IPS-18a (cell line): ENCODE measurements at regions not wholly inside any gene's neighbourhood (a gene's known extent, or its start where the extent isn't known, plus 50 kb on each side); places are given as distances from the start of the nearest gene placed in this dataset.

Experiments
- H3K27ac ChIP-seq: one replicate; pipeline ENCODE4 v1.5.1; 2013; ENCODE audit warnings: low read length
- H3K27me3 ChIP-seq: one replicate; pipeline ENCODE4 v1.6.1; 2013; ENCODE audit warnings: mild to moderate bottlenecking, low read length; ENCODE audit not compliant: control insufficient read depth, insufficient read depth
- H3K36me3 ChIP-seq: one replicate; pipeline ENCODE4 v1.6.1; 2013; ENCODE audit warnings: low read depth, low read length; ENCODE audit not compliant: control insufficient read depth
- H3K4me1 ChIP-seq: one replicate; pipeline ENCODE4 v1.6.1; 2013; ENCODE audit warnings: low read depth, low read length; ENCODE audit not compliant: control insufficient read depth
- H3K4me3 ChIP-seq: one replicate; pipeline ENCODE4 v1.5.1; 2013; ENCODE audit warnings: low read length
- H3K9ac ChIP-seq: one replicate; pipeline ENCODE4 v1.6.1; 2013; ENCODE audit warnings: mild to moderate bottlenecking, low read length, moderate library complexity
- H3K9me3 ChIP-seq: one replicate; pipeline ENCODE4 v1.6.1; 2013; ENCODE audit warnings: low read depth, low read length; ENCODE audit not compliant: control insufficient read depth

GRCh38 chr4:42712854-42713253, 55.9 kb upstream of the ATP8A1 start:
- no peaks in the 10 kb centered on the region for H3K27me3 ChIP-seq
- H3K36me3 ChIP-seq = no peaks in the 10 kb centered on the region
- no peak overlapping the region for H3K27ac ChIP-seq

GRCh38 chr4:42711496-42711895, 54.6 kb upstream of the ATP8A1 start:
- no peak overlapping the region for H3K9ac ChIP-seq
- H3K36me3 ChIP-seq = no peaks in the 10 kb centered on the region
- H3K27ac ChIP-seq = no peak overlapping the region
- no peak overlapping the region for H3K4me3 ChIP-seq
- no peaks in the 10 kb centered on the region for H3K9me3 ChIP-seq
- H3K27me3 ChIP-seq = no peaks in the 10 kb centered on the region
- peaks cover 19% of the 10 kb centered on the region for H3K4me1 ChIP-seq

More at GRCh38 chr4:42712854-42713253, 55.9 kb upstream of the ATP8A1 start:
- Histone ChIP-seq H3K4me3 (no peak overlapping the region), H3K4me1 (peaks cover 19% of the 10 kb centered on the region), H3K9me3 (no peaks in the 10 kb centered on the region), H3K9ac (no peak overlapping the region)

- Histone ChIP-seq H3K4me3 (no peak overlapping the region), H3K27ac (no peak overlapping the region), H3K9me3 (no peaks in the 10 kb centered on the region), H3K36me3 (no peaks in the 10 kb centered on the region), H3K27me3 (no peaks in the 10 kb centered on the region), H3K9ac (no peak overlapping the region), H3K4me1 (peaks cover 19% of the 10 kb centered on the region)
These were observed 53.9 kb upstream of the ATP8A1 start for GRCh38 chr4:42710761-42711160.

GRCh38 chr4:42710329-42710728, 53.4 kb upstream of the ATP8A1 start:
- Histone ChIP-seq H3K4me1 (peaks cover 19% of the 10 kb centered on the region), H3K36me3 (no peaks in the 10 kb centered on the region), H3K27me3 (no peaks in the 10 kb centered on the region), H3K9ac (no peak overlapping the region), H3K9me3 (no peaks in the 10 kb centered on the region), H3K27ac (no peak overlapping the region), H3K4me3 (no peak overlapping the region)

- no peak overlapping the region for H3K4me3 ChIP-seq
- no peaks in the 10 kb centered on the region for H3K27me3 ChIP-seq
- peaks cover 19% of the 10 kb centered on the region for H3K4me1 ChIP-seq
- no peaks in the 10 kb centered on the region for H3K9me3 ChIP-seq
- H3K27ac ChIP-seq = no peak overlapping the region
- no peak overlapping the region for H3K9ac ChIP-seq
- no peaks in the 10 kb centered on the region for H3K36me3 ChIP-seq
These were observed 52.6 kb upstream of the ATP8A1 start for GRCh38 chr4:42709392-42710065.

GRCh38 chr4:42708625-42709024, 51.7 kb upstream of the ATP8A1 start:
- Histone ChIP-seq H3K36me3 (no peaks in the 10 kb centered on the region), H3K9ac (no peak overlapping the region), H3K4me3 (no peak overlapping the region), H3K4me1 (peaks cover 19% of the 10 kb centered on the region), H3K27ac (no peak overlapping the region), H3K9me3 (no peaks in the 10 kb centered on the region), H3K27me3 (no peaks in the 10 kb centered on the region)
